Fibroblast of lung (primary cell): ENCODE measurements at regions not wholly inside any gene's neighbourhood (a gene's known extent, or its start where the extent isn't known, plus 50 kb on each side); places are given as distances from the start of the nearest gene placed in this dataset.

Experiments
- DNase-seq, 2 donors: peaks; one replicate each; pipeline versions ENCODE4 v3.0.0 to v3.0.0-alpha.2; 2010; ENCODE audit warnings: low read depth in 2 of 2
- H2AFZ ChIP-seq: 2 replicates; pipeline ENCODE4 v1.5.1; 2012; ENCODE audit warnings: low read length, control low read depth, inconsistent platforms
- H3K27ac ChIP-seq: 2 replicates; pipeline ENCODE4 v1.5.1; 2011; ENCODE audit warnings: low read length, control low read depth; ENCODE audit not compliant: insufficient read depth
- H3K27me3 ChIP-seq: 2 replicates; pipeline ENCODE4 v1.5.1; 2011; ENCODE audit warnings: mild to moderate bottlenecking, low read length; ENCODE audit not compliant: control insufficient read depth, insufficient read depth
- H3K36me3 ChIP-seq: 2 replicates; pipeline ENCODE4 v1.5.1; 2011; ENCODE audit warnings: low read length; ENCODE audit not compliant: control insufficient read depth, insufficient read depth
- H3K4me1 ChIP-seq: 2 replicates; pipeline ENCODE4 v1.5.1; 2011; ENCODE audit warnings: low read length; ENCODE audit not compliant: control insufficient read depth, insufficient read depth; ENCODE audit errors: extremely low read depth
- H3K4me2 ChIP-seq: 2 replicates; pipeline ENCODE4 v1.5.1; 2011; ENCODE audit warnings: low read length, control low read depth; ENCODE audit not compliant: insufficient read depth; ENCODE audit errors: extremely low read depth
- H3K4me3 ChIP-seq, 4 experiments: fragments of 200-600 bp in 1 of 4; sonication (generic) in 1 of 4; replicated peaks in 1 of 4; 2 replicates each; pipeline ENCODE4 v1.5.1; 2011 to 2016; ENCODE audit warnings: low read length in 4 of 4, low read depth in 3 of 4, mild to moderate bottlenecking in 3 of 4, control low read depth in 2 of 4, inconsistent platforms in 1 of 4, mixed read lengths in 1 of 4; ENCODE audit not compliant: insufficient read depth in 1 of 4; ENCODE audit errors: control extremely low read depth in 1 of 4
- H3K79me2 ChIP-seq: 2 replicates; pipeline ENCODE4 v1.5.1; 2012; ENCODE audit warnings: mild to moderate bottlenecking, low read length, inconsistent platforms; ENCODE audit not compliant: control insufficient read depth, insufficient read depth
- H3K9ac ChIP-seq: 2 replicates; pipeline ENCODE4 v1.5.1; 2011; ENCODE audit warnings: mild to moderate bottlenecking, low read length, control low read depth; ENCODE audit not compliant: insufficient read depth
- H3K9me3 ChIP-seq: 2 replicates; pipeline ENCODE4 v1.5.1; 2012; ENCODE audit warnings: low read depth, low read length; ENCODE audit not compliant: control insufficient read depth, insufficient read depth
- H4K20me1 ChIP-seq: 2 replicates; pipeline ENCODE4 v1.5.1; 2011; ENCODE audit warnings: low read length; ENCODE audit not compliant: control insufficient read depth, insufficient read depth; ENCODE audit errors: extremely low read depth
- CTCF ChIP-seq, 2 donors: IDR thresholded peaks in 1 of 2; conservative IDR thresholded peaks in 1 of 2; 1 replicate in 1 of 2; 2 replicates in 1 of 2; pipeline ENCODE4 v1.5.1; 2011 to 2012; ENCODE audit warnings: low read length in 2 of 2, control low read depth in 1 of 2, inconsistent platforms in 1 of 2, low read depth in 1 of 2, mild to moderate bottlenecking in 1 of 2
- EZH2 ChIP-seq: IDR thresholded peaks from 2 replicates; pipeline ENCODE4 v1.5.1; 2012; ENCODE audit warnings: low read length, control low read depth, mild to moderate bottlenecking; ENCODE audit errors: missing control alignments

- no peaks in the 10 kb centered on the region for H4K20me1 ChIP-seq
- no peaks in the 10 kb centered on the region for H3K79me2 ChIP-seq
- H3K27ac ChIP-seq, result no peak overlapping the region
- H3K4me2 ChIP-seq, result no peak overlapping the region
- H3K36me3 ChIP-seq, result no peaks in the 10 kb centered on the region
- no peaks in the 10 kb centered on the region for H3K27me3 ChIP-seq
- no peak overlapping the region for H3K4me3 ChIP-seq
- no peaks in the 10 kb centered on the region for H3K9me3 ChIP-seq
- H3K9ac ChIP-seq, result no peak overlapping the region
- H2AFZ ChIP-seq, result no peak overlapping the region
- no peaks in the 10 kb centered on the region for H3K4me1 ChIP-seq
- TF ChIP-seq EZH2 (no peak), CTCF (conservative IDR thresholded peaks at IDR 0.05 in 1 of 2, IDR thresholded peaks at IDR 0.05 in 1 of 2; ENCODE audit: low read depth in 1 of 2, low read length in 2 of 2) (no peak)
- DNase-seq, result no peak
Measured at GRCh38 chr5:116989995-116990394, 415.4 kb upstream of the SEMA6A start.

- H3K4me2 ChIP-seq, result no peak overlapping the region
- H3K4me3 ChIP-seq, result no peak overlapping the region
- no peaks in the 10 kb centered on the region for H4K20me1 ChIP-seq
- no peaks in the 10 kb centered on the region for H3K4me1 ChIP-seq
- TF ChIP-seq CTCF (conservative IDR thresholded peaks at IDR 0.05 in 1 of 2, IDR thresholded peaks at IDR 0.05 in 1 of 2; ENCODE audit: low read depth in 1 of 2, low read length in 2 of 2), result no peak
- H3K79me2 ChIP-seq, result no peaks in the 10 kb centered on the region
- no peaks in the 10 kb centered on the region for H3K9me3 ChIP-seq
- no peak overlapping the region for H3K27ac ChIP-seq
- H2AFZ ChIP-seq, result no peak overlapping the region
- DNase-seq, result no peak
- no peak overlapping the region for H3K9ac ChIP-seq
- H3K27me3 ChIP-seq, result no peaks in the 10 kb centered on the region
- H3K36me3 ChIP-seq, result no peaks in the 10 kb centered on the region
Measured at GRCh38 chr5:116982035-116982434, 407.4 kb upstream of the SEMA6A start.

- Histone ChIP-seq H3K4me2 (no peak overlapping the region), H3K27me3 (no peaks in the 10 kb centered on the region), H3K79me2 (no peaks in the 10 kb centered on the region), H2AFZ (no peak overlapping the region), H4K20me1 (no peaks in the 10 kb centered on the region), H3K9me3 (no peaks in the 10 kb centered on the region), H3K9ac (no peak overlapping the region), H3K27ac (no peak overlapping the region), H3K36me3 (no peaks in the 10 kb centered on the region), H3K4me1 (no peaks in the 10 kb centered on the region), H3K4me3 (no peak overlapping the region)
- no peak for DNase-seq
- TF ChIP-seq EZH2 (no peak), CTCF (conservative IDR thresholded peaks at IDR 0.05 in 1 of 2, IDR thresholded peaks at IDR 0.05 in 1 of 2; ENCODE audit: low read depth in 1 of 2, low read length in 2 of 2) (no peak)
Measured at GRCh38 chr5:116980581-116980980, 406.0 kb upstream of the SEMA6A start.
